Activated CD4-positive, alpha-beta memory T cell treated with anti-CD3 and anti-CD28 coated beads, Interleukin-2, amount 10 ng/mL, durations not matched to agents 7 days and 5 days (primary cell): ENCODE measurements at regions not wholly inside any gene's neighbourhood (a gene's known extent, or its start where the extent isn't known, plus 50 kb on each side); places are given as distances from the start of the nearest gene placed in this dataset.

Experiments
- CTCF ChIA-PET: fragments of 350-600 bp; sonication (Branson Sonifier 250); formaldehyde crosslinking; loops from one replicate; lab custom pipeline; 2021; ENCODE audit warnings: antibody characterized with exemption, inconsistent platforms; lab: Charles Lee
- POLR2A ChIA-PET: fragments of 350-600 bp; sonication (Branson Sonifier 250); formaldehyde crosslinking; loops from one replicate; lab custom pipeline; 2021; ENCODE audit warnings: antibody characterized with exemption; lab: Charles Lee
- DNase-seq: peaks from one replicate; pipeline ENCODE4 v3.0.0-alpha.2; 2020
- H3K27ac Mint-ChIP-seq: one replicate; pipeline ENCODE4 v1.8.0; 2021; ENCODE audit warnings: mild to moderate bottlenecking, mixed read lengths
- H3K27me3 Mint-ChIP-seq: one replicate; pipeline ENCODE4 v1.8.0; 2021; ENCODE audit warnings: mixed read lengths
- H3K36me3 Mint-ChIP-seq: one replicate; pipeline ENCODE4 v1.8.0; 2021; ENCODE audit warnings: low read depth, mixed read lengths
- H3K4me1 Mint-ChIP-seq: one replicate; pipeline ENCODE4 v1.8.0; 2021; ENCODE audit warnings: mixed read lengths
- H3K4me3 Mint-ChIP-seq: one replicate; pipeline ENCODE4 v1.8.0; 2021; ENCODE audit warnings: mild to moderate bottlenecking, mixed read lengths
- H3K9me3 Mint-ChIP-seq: one replicate; pipeline ENCODE4 v1.8.0; 2021; ENCODE audit warnings: mixed read lengths

- Mint-ChIP-seq H3K36me3 (no peaks in the 10 kb centered on the region), H3K4me1 (no peaks in the 10 kb centered on the region), H3K9me3 (peaks cover 10% of the 10 kb centered on the region), H3K27me3 (no peaks in the 10 kb centered on the region), H3K4me3 (no peak overlapping the region), H3K27ac (no peak overlapping the region)
- DNase-seq = no peak
- CTCF ChIA-PET = no interaction called here
- POLR2A ChIA-PET = no interaction called here
These were observed 599.1 kb upstream of the FAT3 start for GRCh38 chr11:91625495-91625894.

- no peak for DNase-seq
- H3K9me3 Mint-ChIP-seq = peaks cover 10% of the 10 kb centered on the region
- H3K27me3 Mint-ChIP-seq = no peaks in the 10 kb centered on the region
- ChIA-PET CTCF (no interaction called here), POLR2A (no interaction called here)
- no peaks in the 10 kb centered on the region for H3K36me3 Mint-ChIP-seq
- no peak overlapping the region for H3K4me3 Mint-ChIP-seq
- no peaks in the 10 kb centered on the region for H3K4me1 Mint-ChIP-seq
- H3K27ac Mint-ChIP-seq = no peak overlapping the region
These were observed 600.6 kb upstream of the FAT3 start for GRCh38 chr11:91624021-91624420.

- Mint-ChIP-seq H3K4me3 (no peak overlapping the region), H3K27me3 (no peaks in the 10 kb centered on the region), H3K4me1 (no peaks in the 10 kb centered on the region), H3K9me3 (peaks cover 3% of the 10 kb centered on the region), H3K36me3 (no peaks in the 10 kb centered on the region), H3K27ac (no peak overlapping the region)
- no peak for DNase-seq
- POLR2A ChIA-PET = no interaction called here
- CTCF ChIA-PET = no interaction called here
These were observed 615.9 kb upstream of the FAT3 start for GRCh38 chr11:91608677-91609076.

- ChIA-PET POLR2A (no interaction called here), CTCF (no interaction called here)
- Mint-ChIP-seq H3K27ac (no peak overlapping the region), H3K36me3 (no peaks in the 10 kb centered on the region), H3K4me1 (no peaks in the 10 kb centered on the region), H3K27me3 (no peaks in the 10 kb centered on the region), H3K9me3 (peaks cover 12% of the 10 kb centered on the region), H3K4me3 (no peak overlapping the region)
- no peak for DNase-seq
These were observed 628.5 kb upstream of the FAT3 start for GRCh38 chr11:91596111-91596510.

GRCh38 chr11:91591021-91591420 lies 633.6 kb upstream of the FAT3 start:
- no peak overlapping the region for H3K4me3 Mint-ChIP-seq

GRCh38 chr11:91587131-91587530 lies 637.5 kb upstream of the FAT3 start:
- POLR2A ChIA-PET = no interaction called here

More at GRCh38 chr11:91591021-91591420, 633.6 kb upstream of the FAT3 start:
- H3K27me3 Mint-ChIP-seq = no peaks in the 10 kb centered on the region
- peaks cover 10% of the 10 kb centered on the region for H3K9me3 Mint-ChIP-seq
- POLR2A ChIA-PET = no interaction called here
- H3K4me1 Mint-ChIP-seq = no peaks in the 10 kb centered on the region
- CTCF ChIA-PET = no interaction called here
- no peak overlapping the region for H3K27ac Mint-ChIP-seq
- no peaks in the 10 kb centered on the region for H3K36me3 Mint-ChIP-seq
- no peak for DNase-seq

GRCh38 chr11:91585035-91585801 lies 639.4 kb upstream of the FAT3 start:
- DNase-seq = no peak
- POLR2A ChIA-PET = no interaction called here

More at GRCh38 chr11:91587131-91587530, 637.5 kb upstream of the FAT3 start:
- Mint-ChIP-seq H3K27me3 (no peaks in the 10 kb centered on the region), H3K36me3 (no peaks in the 10 kb centered on the region), H3K4me3 (no peak overlapping the region), H3K9me3 (peaks cover 7% of the 10 kb centered on the region), H3K27ac (no peak overlapping the region), H3K4me1 (no peaks in the 10 kb centered on the region)
- no peak for DNase-seq
- CTCF ChIA-PET = no interaction called here

GRCh38 chr11:91563176-91563575 lies 661.4 kb upstream of the FAT3 start:
- no peak for DNase-seq
- H3K27ac Mint-ChIP-seq = no peak overlapping the region
- peaks cover 14% of the 10 kb centered on the region for H3K9me3 Mint-ChIP-seq
- POLR2A ChIA-PET = no interaction called here
- H3K27me3 Mint-ChIP-seq = no peaks in the 10 kb centered on the region
- CTCF ChIA-PET = no interaction called here
- no peak overlapping the region for H3K4me3 Mint-ChIP-seq
- no peaks in the 10 kb centered on the region for H3K4me1 Mint-ChIP-seq
- H3K36me3 Mint-ChIP-seq = no peaks in the 10 kb centered on the region

More at GRCh38 chr11:91585035-91585801, 639.4 kb upstream of the FAT3 start:
- peaks cover 6% of the 10 kb centered on the region for H3K9me3 Mint-ChIP-seq
- no peaks in the 10 kb centered on the region for H3K27me3 Mint-ChIP-seq
- no peak overlapping the region for H3K27ac Mint-ChIP-seq
- CTCF ChIA-PET = no interaction called here
- H3K4me3 Mint-ChIP-seq = no peak overlapping the region
- H3K36me3 Mint-ChIP-seq = no peaks in the 10 kb centered on the region
- H3K4me1 Mint-ChIP-seq = no peaks in the 10 kb centered on the region

GRCh38 chr11:91560434-91560833 lies 664.2 kb upstream of the FAT3 start:
- peaks cover 12% of the 10 kb centered on the region for H3K9me3 Mint-ChIP-seq
- H3K4me1 Mint-ChIP-seq = no peaks in the 10 kb centered on the region
- H3K27me3 Mint-ChIP-seq = no peaks in the 10 kb centered on the region
- no peaks in the 10 kb centered on the region for H3K36me3 Mint-ChIP-seq
- CTCF ChIA-PET = no interaction called here
- DNase-seq = no peak
- no peak overlapping the region for H3K27ac Mint-ChIP-seq
- POLR2A ChIA-PET = no interaction called here
- H3K4me3 Mint-ChIP-seq = no peak overlapping the region

- Mint-ChIP-seq H3K27me3 (no peaks in the 10 kb centered on the region), H3K27ac (no peak overlapping the region), H3K36me3 (no peaks in the 10 kb centered on the region), H3K9me3 (peaks cover 10% of the 10 kb centered on the region), H3K4me1 (no peaks in the 10 kb centered on the region), H3K4me3 (no peak overlapping the region)
- DNase-seq = no peak
- ChIA-PET POLR2A (no interaction called here), CTCF (no interaction called here)
These were observed 686.6 kb upstream of the FAT3 start for GRCh38 chr11:91538065-91538464.

GRCh38 chr11:91536366-91536765 lies 688.3 kb upstream of the FAT3 start:
- H3K4me1 Mint-ChIP-seq = no peaks in the 10 kb centered on the region
- CTCF ChIA-PET = no interaction called here
- no peak overlapping the region for H3K4me3 Mint-ChIP-seq
- H3K27me3 Mint-ChIP-seq = no peaks in the 10 kb centered on the region
- H3K36me3 Mint-ChIP-seq = no peaks in the 10 kb centered on the region
- no peak for DNase-seq
- no peak overlapping the region for H3K27ac Mint-ChIP-seq
- POLR2A ChIA-PET = no interaction called here
- H3K9me3 Mint-ChIP-seq = peaks cover 10% of the 10 kb centered on the region

- Mint-ChIP-seq H3K4me3 (no peak overlapping the region), H3K36me3 (no peaks in the 10 kb centered on the region), H3K4me1 (no peaks in the 10 kb centered on the region), H3K9me3 (peaks cover 7% of the 10 kb centered on the region), H3K27ac (no peak overlapping the region), H3K27me3 (no peaks in the 10 kb centered on the region)
- POLR2A ChIA-PET = no interaction called here
- no peak for DNase-seq
- CTCF ChIA-PET = no interaction called here
These were observed 695.7 kb upstream of the FAT3 start for GRCh38 chr11:91528965-91529364.

- H3K9me3 Mint-ChIP-seq = peaks cover 2% of the 10 kb centered on the region
- no peak overlapping the region for H3K27ac Mint-ChIP-seq
- no peaks in the 10 kb centered on the region for H3K4me1 Mint-ChIP-seq
- no peaks in the 10 kb centered on the region for H3K36me3 Mint-ChIP-seq
- no peak for DNase-seq
- ChIA-PET CTCF (no interaction called here), POLR2A (no interaction called here)
- H3K4me3 Mint-ChIP-seq = no peak overlapping the region
- H3K27me3 Mint-ChIP-seq = no peaks in the 10 kb centered on the region
These were observed 697.1 kb upstream of the FAT3 start for GRCh38 chr11:91527380-91528030.

GRCh38 chr11:91513734-91514133 lies 710.9 kb upstream of the FAT3 start:
- Mint-ChIP-seq H3K27ac (no peak overlapping the region), H3K4me3 (no peak overlapping the region), H3K36me3 (no peaks in the 10 kb centered on the region), H3K9me3 (peaks cover 14% of the 10 kb centered on the region), H3K4me1 (no peaks in the 10 kb centered on the region), H3K27me3 (no peaks in the 10 kb centered on the region)
- CTCF ChIA-PET = no interaction called here
- POLR2A ChIA-PET = no interaction called here
- no peak for DNase-seq
